Spleen (tissue), 7 donors: ENCODE measurements at regions not wholly inside any gene's neighbourhood (a gene's known extent, or its start where the extent isn't known, plus 50 kb on each side); places are given as distances from the start of the nearest gene placed in this dataset.

Source experiments
- CTCF ChIP-seq, 11 experiments: fragments of 200-600 bp in 7 of 11; fragments of 450-650 bp in 4 of 11; sonication (generic) in 4 of 11; IDR thresholded peaks in 8 of 11; conservative IDR thresholded peaks in 3 of 11; 1 replicate in 7 of 11; 2 replicates in 4 of 11; pipeline versions ENCODE4 v1.4.0 to v1.8.0; 2016 to 2021; ENCODE audit warnings: antibody characterized with exemption in 11 of 11, inconsistent platforms in 4 of 11, mild to moderate bottlenecking in 1 of 11
- POLR2AphosphoS5 ChIP-seq, 3 donors: sonication (generic); formaldehyde crosslinking; IDR thresholded peaks; one replicate each; pipeline ENCODE4 v1.5.1; 2017; ENCODE audit warnings: antibody characterized with exemption in 3 of 3
- donor health status: DM: no; HTN: no; CAD: no; lungs with moderate emphysema.
- donor health status: DM: no; HTN: no; CAD: no.
- donor health status: DM: no; HTN: no; CAD: no.

GRCh38 chrY:15324189-15324588 is 799.9 kb downstream of the NLGN4Y start:
- TF ChIP-seq CTCF (IDR thresholded peaks at IDR 0.05 in 8 of 11, conservative IDR thresholded peaks at IDR 0.05 in 3 of 11) (no peak), POLR2AphosphoS5 (IDR thresholded peaks at IDR 0.05) (no peak)
